T-cell (primary cell): ENCODE measurements at regions not wholly inside any gene's neighbourhood (a gene's known extent, or its start where the extent isn't known, plus 50 kb on each side); places are given as distances from the start of the nearest gene placed in this dataset.

Experiments
- ATAC-seq, 4 experiments: fragments of 200-7000 bp in 3 of 4; fragments of 150-1000 bp in 1 of 4; cut with Tn5 transposase; replicated peaks in 1 of 4; 1 replicate in 3 of 4; 2 replicates in 1 of 4; pipeline ENCODE4 v1.10.0; 2021; ENCODE audit warnings: moderate library complexity in 3 of 4, mild to moderate bottlenecking in 2 of 4, moderate number of reproducible peaks in 1 of 4
- CTCF ChIA-PET, 2 donors: fragments of 300-600 bp; sonication (Branson Sonifier 250); formaldehyde crosslinking; loops; one replicate each; lab custom pipeline; 2022; ENCODE audit warnings: antibody characterized with exemption in 2 of 2; lab: Charles Lee
- POLR2A ChIA-PET, 2 donors: fragments of 300-600 bp; sonication (Branson Sonifier 250); formaldehyde crosslinking; loops; one replicate each; lab custom pipeline; 2022; ENCODE audit warnings: antibody characterized with exemption in 2 of 2; lab: Charles Lee
- DNase-seq, 35 experiments: peaks; one replicate each; pipeline versions ENCODE4 v3.0.0 to v3.0.0-alpha.2; 2013 to 2023
- H3K27ac ChIP-seq: one replicate; pipeline ENCODE4 v1.5.1; 2013; ENCODE audit warnings: low read length
- H3K27me3 ChIP-seq, 2 experiments: replicated peaks in 1 of 2; 1 replicate in 1 of 2; 2 replicates in 1 of 2; pipeline versions ENCODE4 v1.6.1 to v1.7.0; 2013; ENCODE audit warnings: low read length in 1 of 2, mixed read lengths in 1 of 2; ENCODE audit not compliant: control insufficient read depth in 2 of 2, insufficient read depth in 2 of 2; ENCODE audit errors: extremely low read depth in 1 of 2
- H3K36me3 ChIP-seq, 2 donors: 1 replicate in 1 of 2; 2 replicates in 1 of 2; pipeline versions ENCODE4 v1.6.1 to v1.7.0; 2013; ENCODE audit warnings: low read length in 1 of 2; ENCODE audit not compliant: control insufficient read depth in 2 of 2, insufficient read depth in 1 of 2; ENCODE audit errors: extremely low read depth in 1 of 2
- H3K4me1 ChIP-seq, 2 experiments: 1 replicate in 1 of 2; 2 replicates in 1 of 2; pipeline versions ENCODE4 v1.6.1 to v1.7.0; 2013; ENCODE audit warnings: low read length in 2 of 2, mixed read lengths in 1 of 2; ENCODE audit not compliant: insufficient read depth in 2 of 2, control insufficient read depth in 1 of 2; ENCODE audit errors: extremely low read depth in 1 of 2
- H3K4me3 ChIP-seq, 2 donors: 1 replicate in 1 of 2; 2 replicates in 1 of 2; pipeline versions ENCODE4 v1.5.1 to v1.7.0; 2013; ENCODE audit warnings: mild to moderate bottlenecking in 2 of 2, low read length in 1 of 2, moderate library complexity in 1 of 2; ENCODE audit not compliant: control insufficient read depth in 1 of 2; ENCODE audit errors: extremely low read depth in 1 of 2
- H3K9me3 ChIP-seq: 2 replicates; pipeline ENCODE4 v1.7.0; 2013
- H3K27ac Mint-ChIP-seq, 2 donors: one replicate each; pipeline ENCODE4 v1.8.0; 2020 to 2021; ENCODE audit warnings: mild to moderate bottlenecking in 2 of 2, mixed read lengths in 2 of 2
- H3K27me3 Mint-ChIP-seq, 2 donors: one replicate each; pipeline ENCODE4 v1.8.0; 2021 to 2022; ENCODE audit warnings: mixed read lengths in 2 of 2
- H3K36me3 Mint-ChIP-seq: one replicate; pipeline ENCODE4 v1.8.0; 2021; ENCODE audit warnings: mixed read lengths
- H3K4me1 Mint-ChIP-seq, 3 donors: one replicate each; pipeline ENCODE4 v1.8.0; 2020 to 2022; ENCODE audit warnings: mixed read lengths in 3 of 3, mild to moderate bottlenecking in 1 of 3
- H3K4me3 Mint-ChIP-seq, 3 donors: one replicate each; pipeline ENCODE4 v1.8.0; 2020 to 2022; ENCODE audit warnings: mild to moderate bottlenecking in 3 of 3, mixed read lengths in 3 of 3, moderate library complexity in 3 of 3
- H3K9me3 Mint-ChIP-seq, 3 donors: one replicate each; pipeline ENCODE4 v1.8.0; 2020 to 2022; ENCODE audit warnings: mixed read lengths in 3 of 3
- WGBS: methylation state at CpG from one replicate; pipeline ENCODE4 v1.1.5; 2013; ENCODE audit warnings: missing lambda C conversion rate; ENCODE audit not compliant: insufficient coverage; 5-methylcytosine and 5-hydroxymethylcytosine counted together

DNA sequence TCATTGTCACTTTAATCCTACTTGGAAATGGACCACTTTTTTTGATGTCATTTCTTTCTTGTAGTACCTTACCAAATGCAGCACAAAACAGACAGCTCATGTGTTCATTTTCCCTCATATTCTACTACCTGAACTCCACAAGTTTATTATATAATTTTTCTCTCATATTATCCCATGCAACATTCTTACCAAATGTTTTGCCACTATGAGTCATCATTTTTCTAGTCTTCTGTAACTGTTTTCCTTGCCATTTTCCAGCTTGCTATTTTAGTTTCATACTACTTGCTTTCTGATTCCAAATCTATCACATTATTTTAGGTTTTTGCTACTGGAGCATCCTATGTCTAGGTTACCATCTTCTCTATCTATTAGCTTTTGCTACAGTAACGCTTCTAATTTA is 332.7 kb downstream of the ZFHX3 start:
- H3K4me3 Mint-ChIP-seq, result no peak overlapping the region
- CTCF ChIA-PET, result interaction anchor here in 1 of 2 donors (0.6 kb wide), 1 partner anchor 18 kb away, joined by 4 read pairs; no protein-coding TSS in a partner anchor
- peaks cover 4 to 25% (median 25%) of the 10 kb centered on the region in 3 donors for H3K9me3 Mint-ChIP-seq
- H3K36me3 Mint-ChIP-seq, result peaks cover 33% of the 10 kb centered on the region
- no peaks in the 10 kb centered on the region for H3K36me3 ChIP-seq
- no peaks in the 10 kb centered on the region for H3K27me3 Mint-ChIP-seq
- DNase-seq (no peak), ATAC-seq (no peak)
- POLR2A ChIA-PET, result no interaction called here
- no peaks in the 10 kb centered on the region for H3K4me1 ChIP-seq
- WGBS, result no CpG with 5 or more reads among the region's 1 CpG
- H3K27me3 ChIP-seq, result no peaks in the 10 kb centered on the region
- H3K4me3 ChIP-seq, result no peak overlapping the region
- H3K4me1 Mint-ChIP-seq, result no peaks in the 10 kb centered on the region
- H3K27ac Mint-ChIP-seq, result no peak overlapping the region
- no peak overlapping the region for H3K27ac ChIP-seq
- H3K9me3 ChIP-seq, result no peaks in the 10 kb centered on the region

DNA sequence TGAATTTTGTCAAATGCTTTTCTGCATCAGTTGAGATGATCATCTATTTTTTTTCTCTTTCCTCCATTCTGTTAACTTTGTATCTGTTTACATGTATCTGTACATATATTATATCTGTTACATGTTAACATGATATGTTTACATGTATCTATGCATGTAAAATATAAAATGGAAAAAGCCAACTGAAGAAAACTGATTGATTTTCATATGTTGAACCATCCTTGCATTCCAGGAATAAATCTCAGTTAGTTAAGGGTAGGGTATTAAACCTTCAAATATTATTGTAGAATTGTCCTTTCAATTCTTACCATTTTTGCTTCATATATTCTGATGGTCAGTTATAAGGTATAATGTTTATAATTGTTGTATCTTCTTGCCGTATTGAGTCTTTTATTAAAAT is 336.1 kb downstream of the ZFHX3 start:
- Mint-ChIP-seq H3K36me3 (peaks cover 33% of the 10 kb centered on the region), H3K4me3 (no peak overlapping the region), H3K27me3 (no peaks in the 10 kb centered on the region), H3K4me1 (no peaks in the 10 kb centered on the region), H3K9me3 (peaks cover 4 to 33% (median 25%) of the 10 kb centered on the region in 3 donors), H3K27ac (no peak overlapping the region)
- Histone ChIP-seq H3K4me3 (no peak overlapping the region), H3K9me3 (no peaks in the 10 kb centered on the region), H3K27ac (no peak overlapping the region), H3K27me3 (no peaks in the 10 kb centered on the region), H3K4me1 (no peaks in the 10 kb centered on the region), H3K36me3 (no peaks in the 10 kb centered on the region)
- POLR2A ChIA-PET, result no interaction called here
- CTCF ChIA-PET, result no interaction called here
- no peak for DNase-seq
- no CpG with 5 or more reads among the region's 1 CpG for WGBS
- no peak for ATAC-seq

DNA sequence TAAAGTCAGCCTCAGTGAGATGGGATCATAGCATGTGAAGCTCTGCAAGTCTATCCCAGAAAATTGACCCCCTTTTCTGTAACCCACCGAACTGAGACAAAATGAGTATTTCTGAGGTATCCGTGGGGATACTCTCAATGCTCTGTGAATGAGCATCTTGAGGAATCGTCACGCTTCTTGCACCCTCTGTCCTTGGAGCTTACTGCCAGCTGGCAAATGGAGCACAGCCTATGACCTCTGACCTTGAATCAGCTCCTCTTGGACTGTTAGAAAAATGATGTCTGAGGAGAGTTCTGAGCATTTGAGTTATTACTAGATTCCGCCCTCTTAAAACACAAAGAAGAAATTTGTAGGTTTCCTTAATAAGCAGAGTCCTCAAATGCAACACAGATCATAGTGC is 342.1 kb downstream of the ZFHX3 start:
- no peak overlapping the region for H3K4me3 ChIP-seq
- H3K36me3 Mint-ChIP-seq, result no peaks in the 10 kb centered on the region
- CTCF ChIA-PET, result no interaction called here
- no peaks in the 10 kb centered on the region for H3K36me3 ChIP-seq
- DNase-seq, result no peak
- no peaks in the 10 kb centered on the region for H3K27me3 ChIP-seq
- no peaks in the 10 kb centered on the region for H3K4me1 Mint-ChIP-seq
- H3K27me3 Mint-ChIP-seq, result no peaks in the 10 kb centered on the region
- no peaks in the 10 kb centered on the region for H3K9me3 ChIP-seq
- 98% methylated on average over 4 of the region's 5 CpGs for WGBS
- H3K4me3 Mint-ChIP-seq, result no peak overlapping the region
- no peaks in the 10 kb centered on the region for H3K4me1 ChIP-seq
- H3K9me3 Mint-ChIP-seq, result peaks cover 1 to 9% (median 4%) of the 10 kb centered on the region in 3 donors
- POLR2A ChIA-PET, result interaction anchor here in 1 of 2 donors (0.5 kb wide), 1 partner anchor 233 kb away, joined by 9 read pairs; no protein-coding TSS in a partner anchor
- H3K27ac ChIP-seq, result no peak overlapping the region
- H3K27ac Mint-ChIP-seq, result no peak overlapping the region
- ATAC-seq, result no peak

DNA sequence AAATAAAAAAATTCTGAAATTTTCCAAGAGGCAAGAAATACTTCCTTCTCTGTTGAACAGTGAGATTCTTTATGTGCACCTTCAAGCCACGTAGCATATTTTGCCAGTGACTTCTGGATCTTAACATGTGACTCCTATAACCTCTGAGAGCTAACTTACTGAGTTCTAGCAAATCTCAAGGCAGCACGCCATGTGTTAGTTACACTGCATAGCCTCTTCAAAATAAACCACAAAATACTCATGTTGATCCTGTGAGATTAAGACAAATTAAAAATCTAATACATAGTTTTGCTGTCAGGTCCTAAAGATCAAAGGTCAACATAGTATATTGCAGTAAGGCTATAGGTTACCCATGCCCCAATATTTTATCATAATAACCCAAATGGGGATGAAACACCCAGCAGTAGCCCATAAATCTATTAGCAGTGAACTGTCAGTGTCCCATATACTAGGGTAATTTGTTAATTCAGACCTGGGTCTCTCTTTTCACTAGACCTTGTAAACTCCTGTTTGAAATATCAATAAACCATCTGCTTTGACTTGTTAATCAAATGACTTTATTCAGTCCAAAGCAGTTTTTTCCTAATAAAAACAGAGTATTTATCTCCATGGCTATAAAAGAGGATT is 343.1 kb downstream of the ZFHX3 start:
- no peak overlapping the region for H3K4me3 Mint-ChIP-seq
- CTCF ChIA-PET, result no interaction called here

DNA sequence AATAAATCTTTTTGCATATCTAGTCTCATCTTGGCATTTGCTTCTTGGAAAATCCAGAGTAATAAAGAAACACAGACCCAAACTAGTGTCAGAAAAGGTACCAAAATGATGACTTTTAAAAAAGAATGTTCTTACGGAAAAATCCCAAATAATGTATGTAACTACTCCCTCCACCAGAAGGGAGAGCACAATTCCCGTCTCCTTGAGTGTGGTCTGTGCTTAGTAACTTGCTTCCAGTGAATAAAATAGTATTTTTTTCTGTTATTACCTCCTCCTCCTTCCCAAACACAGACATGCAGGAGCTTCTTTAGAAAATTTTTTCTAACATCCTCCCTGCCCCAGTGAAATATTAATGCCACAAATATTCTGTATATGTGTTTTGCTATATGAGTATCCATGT is 358.1 kb downstream of the ZFHX3 start:
- WGBS, result no CpG with 5 or more reads among the region's 2 CpGs
- DNase-seq (no peak), ATAC-seq (no peak)
- H3K27ac Mint-ChIP-seq, result no peak overlapping the region
- H3K4me3 Mint-ChIP-seq, result no peak overlapping the region
- H3K4me1 ChIP-seq, result no peaks in the 10 kb centered on the region
- no peak overlapping the region for H3K27ac ChIP-seq
- no peaks in the 10 kb centered on the region for H3K4me1 Mint-ChIP-seq
- no peaks in the 10 kb centered on the region for H3K36me3 ChIP-seq
- H3K27me3 ChIP-seq, result no peaks in the 10 kb centered on the region
- H3K4me3 ChIP-seq, result no peak overlapping the region
- no peaks in the 10 kb centered on the region for H3K9me3 ChIP-seq
- no peaks in the 10 kb centered on the region for H3K36me3 Mint-ChIP-seq
- POLR2A ChIA-PET, result no interaction called here
- H3K27me3 Mint-ChIP-seq, result no peaks in the 10 kb centered on the region
- H3K9me3 Mint-ChIP-seq, result peaks cover 0 to 2% (median 0%) of the 10 kb centered on the region in 3 donors
- CTCF ChIA-PET, result no interaction called here

More for the DNA sequence above, 343.1 kb downstream of the ZFHX3 start:
- Histone ChIP-seq H3K27me3 (no peaks in the 10 kb centered on the region), H3K4me3 (no peak overlapping the region), H3K9me3 (no peaks in the 10 kb centered on the region), H3K27ac (no peak overlapping the region), H3K36me3 (no peaks in the 10 kb centered on the region), H3K4me1 (no peaks in the 10 kb centered on the region)
- Mint-ChIP-seq H3K36me3 (no peaks in the 10 kb centered on the region), H3K27me3 (no peaks in the 10 kb centered on the region), H3K27ac (no peak overlapping the region), H3K9me3 (peaks cover 0 to 5% (median 4%) of the 10 kb centered on the region in 3 donors), H3K4me1 (no peaks in the 10 kb centered on the region)
- ATAC-seq (no peak), DNase-seq (no peak)
- 71% methylated on average over 1 of the region's 2 CpGs for WGBS
- POLR2A ChIA-PET, result no interaction called here

DNA sequence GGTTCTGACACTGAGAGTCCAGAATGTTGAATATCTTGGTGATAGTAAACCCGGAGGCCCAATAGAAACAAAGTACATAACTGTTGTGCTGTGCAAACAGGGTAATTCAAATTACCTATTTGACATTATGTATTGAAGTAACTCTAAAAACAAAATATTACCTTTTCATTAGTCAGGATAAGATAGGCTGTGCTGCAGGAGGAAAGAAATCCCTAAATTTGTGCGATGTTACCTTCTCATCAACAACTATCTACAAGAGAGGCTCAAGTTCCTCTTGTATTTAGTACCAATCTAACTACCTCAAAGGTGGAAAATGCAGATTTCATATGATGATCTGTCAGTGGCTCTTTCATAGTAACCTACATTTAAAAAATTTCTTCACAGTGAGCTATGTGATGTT is 367.2 kb downstream of the ZFHX3 start:
- Mint-ChIP-seq H3K36me3 (no peaks in the 10 kb centered on the region), H3K9me3 (peaks cover 0 to 7% (median 0%) of the 10 kb centered on the region in 3 donors), H3K4me1 (no peaks in the 10 kb centered on the region), H3K27ac (no peak overlapping the region), H3K27me3 (no peaks in the 10 kb centered on the region), H3K4me3 (no peak overlapping the region)
- Histone ChIP-seq H3K27me3 (no peaks in the 10 kb centered on the region), H3K4me3 (no peak overlapping the region), H3K27ac (no peak overlapping the region), H3K36me3 (no peaks in the 10 kb centered on the region), H3K4me1 (no peaks in the 10 kb centered on the region), H3K9me3 (no peaks in the 10 kb centered on the region)
- ChIA-PET CTCF (no interaction called here), POLR2A (no interaction called here)
- no peak for ATAC-seq
- DNase-seq, result no peak
- WGBS, result no CpG with 5 or more reads among the region's 2 CpGs

DNA sequence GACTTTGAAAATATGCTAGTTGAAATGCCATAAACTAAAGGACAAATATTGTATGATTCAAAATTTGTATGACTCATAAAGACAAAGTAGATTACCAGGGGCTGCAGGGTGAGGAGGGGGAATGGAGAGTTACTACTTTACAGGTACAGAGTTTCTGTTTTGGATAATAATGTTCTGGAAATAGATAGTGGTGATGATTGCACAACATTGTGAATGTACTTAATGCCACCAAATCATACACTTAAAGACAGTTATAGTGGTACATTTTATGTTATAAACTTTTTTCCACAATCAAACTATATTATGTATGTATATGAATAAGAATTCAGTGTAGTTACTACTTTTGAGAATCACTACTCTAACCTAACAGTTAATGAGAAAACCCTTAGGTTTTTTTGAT is 368.1 kb downstream of the ZFHX3 start:
- no peaks in the 10 kb centered on the region for H3K27me3 Mint-ChIP-seq
- H3K4me1 Mint-ChIP-seq, result no peaks in the 10 kb centered on the region
- no peaks in the 10 kb centered on the region for H3K27me3 ChIP-seq
- DNase-seq (no peak), ATAC-seq (no peak)
- H3K4me3 ChIP-seq, result no peak overlapping the region
- H3K27ac Mint-ChIP-seq, result no peak overlapping the region
- POLR2A ChIA-PET, result no interaction called here
- H3K36me3 Mint-ChIP-seq, result no peaks in the 10 kb centered on the region
- H3K27ac ChIP-seq, result no peak overlapping the region
- no peaks in the 10 kb centered on the region for H3K4me1 ChIP-seq
- H3K9me3 Mint-ChIP-seq, result peaks cover 0 to 7% (median 0%) of the 10 kb centered on the region in 3 donors
- no peaks in the 10 kb centered on the region for H3K9me3 ChIP-seq
- H3K4me3 Mint-ChIP-seq, result no peak overlapping the region
- CTCF ChIA-PET, result no interaction called here
- no peaks in the 10 kb centered on the region for H3K36me3 ChIP-seq
